T-helper 9 cell (primary cell): ENCODE measurements at regions not wholly inside any gene's neighbourhood (a gene's known extent, or its start where the extent isn't known, plus 50 kb on each side); places are given as distances from the start of the nearest gene placed in this dataset.

Experiments used
- DNase-seq: peaks from one replicate; pipeline ENCODE4 v3.0.0-alpha.2; 2020

DNA sequence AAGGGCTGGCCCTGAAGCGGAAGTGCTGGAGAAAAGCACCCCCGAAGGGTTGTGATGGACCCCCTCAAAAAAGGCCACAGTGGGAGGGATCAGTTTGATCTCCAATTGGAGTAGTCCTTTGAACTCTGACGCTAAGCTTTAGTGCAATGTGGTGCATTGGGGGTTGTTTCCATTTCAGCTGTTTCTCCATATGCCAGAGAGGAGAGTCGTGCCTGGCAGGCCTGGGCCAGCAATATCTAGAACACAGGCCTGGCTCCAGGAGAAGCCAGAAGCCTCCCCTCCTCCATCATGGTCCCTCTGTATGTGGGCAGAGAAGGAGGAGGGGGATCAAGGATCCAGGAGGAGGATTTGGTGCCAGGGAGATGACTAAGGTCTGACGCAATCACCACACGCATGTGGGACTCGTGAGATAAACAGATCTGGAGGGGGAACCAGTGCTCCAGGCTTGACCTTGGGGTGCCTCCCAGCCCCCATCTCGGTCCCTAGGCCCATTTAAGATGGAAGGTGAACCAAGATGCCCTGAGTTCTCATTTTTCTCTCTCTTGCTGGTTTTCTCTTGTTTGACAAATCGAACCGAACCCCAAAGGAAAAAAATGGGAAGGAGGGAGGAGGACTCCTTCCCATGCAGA, 517.4 kb upstream of the JARID2 start:
- DNase-seq, result no peak

DNA sequence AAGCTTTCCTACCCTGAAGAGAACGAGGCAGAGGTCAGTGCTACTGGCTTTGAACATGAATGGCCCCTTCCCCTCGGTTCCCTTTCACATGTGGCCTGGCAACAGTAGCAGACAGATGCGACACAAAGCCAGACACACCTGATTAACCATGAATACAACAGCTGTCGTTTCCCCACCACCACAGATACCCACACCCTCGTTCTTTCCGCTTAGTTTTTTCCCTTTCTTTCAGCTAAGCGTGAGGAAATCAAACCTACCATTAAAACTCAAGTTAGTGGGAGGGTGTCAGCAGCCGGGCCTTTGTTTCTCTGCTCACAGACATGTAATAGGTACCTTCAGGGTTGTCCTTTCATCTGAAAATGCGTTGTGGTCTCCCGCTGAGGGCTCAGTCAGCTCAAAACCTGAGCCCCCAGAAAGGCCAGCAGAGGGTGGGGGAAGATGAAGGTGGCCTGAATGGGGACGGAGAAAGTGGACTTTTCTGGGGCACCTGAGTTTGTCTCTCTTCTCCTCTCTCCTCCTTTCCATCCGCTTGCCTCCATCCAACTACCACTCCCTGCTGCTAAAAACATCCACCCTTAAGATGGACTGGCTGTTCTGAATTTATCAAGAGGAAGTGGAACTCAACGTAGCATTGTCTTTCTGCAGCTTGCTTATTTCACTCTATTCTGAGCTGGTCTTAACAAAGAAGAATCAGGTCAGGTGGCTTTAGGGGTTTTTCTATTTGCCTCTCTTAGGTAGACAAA, 516.6 kb upstream of the JARID2 start:
- DNase-seq, result no peak

DNA sequence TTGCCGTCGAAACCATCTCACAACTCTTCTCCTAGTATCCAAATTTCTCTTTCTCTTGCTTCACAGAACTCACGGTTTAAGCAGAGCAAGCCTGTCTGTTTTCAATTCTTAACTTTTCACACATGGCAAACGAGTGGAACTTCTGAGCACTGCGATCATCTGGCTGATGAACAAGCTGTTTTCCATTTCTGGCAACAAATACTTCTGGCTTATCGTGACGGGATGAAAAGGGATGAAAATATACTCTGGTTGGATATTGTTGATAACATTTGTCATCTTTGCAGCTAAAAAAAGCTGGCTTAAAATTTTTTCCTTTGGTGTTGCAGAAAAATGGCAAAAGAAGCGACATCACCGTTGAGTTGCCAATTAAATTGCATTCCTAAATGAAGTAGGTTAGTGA, 515.2 kb upstream of the JARID2 start:
- DNase-seq, result no peak

GRCh38 chr6:14731611-14732010, 514.3 kb upstream of the JARID2 start:
- DNase-seq, result no peak

DNA sequence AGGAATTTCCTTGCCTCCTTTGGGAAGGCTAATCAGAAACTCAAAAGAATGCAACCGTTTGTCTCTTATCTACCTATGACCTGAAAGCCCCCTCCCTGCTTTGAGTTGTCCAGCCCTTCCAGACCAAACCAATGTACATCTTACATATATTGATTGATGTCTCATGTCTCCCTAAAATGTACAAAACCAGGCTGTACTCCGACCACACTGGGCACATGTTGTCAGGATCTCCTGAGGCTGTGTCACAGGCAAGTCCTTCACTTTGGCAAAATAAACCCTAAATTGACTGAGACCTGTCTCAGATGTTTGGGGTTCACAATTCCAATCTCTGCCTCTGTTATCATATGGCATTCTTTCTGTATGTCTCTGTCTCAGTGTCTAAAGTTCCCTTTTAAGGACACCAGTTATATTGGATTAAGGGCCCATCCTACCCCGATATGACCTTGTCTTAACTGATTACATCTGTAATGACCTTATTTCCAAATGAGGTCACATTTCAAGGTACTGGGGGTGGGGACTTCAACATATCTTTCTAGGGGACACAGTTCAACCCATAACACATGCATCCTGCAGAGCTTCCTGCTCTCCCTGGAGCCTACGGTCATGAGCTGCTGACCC, 513.5 kb upstream of the JARID2 start:
- DNase-seq, result no peak

DNA sequence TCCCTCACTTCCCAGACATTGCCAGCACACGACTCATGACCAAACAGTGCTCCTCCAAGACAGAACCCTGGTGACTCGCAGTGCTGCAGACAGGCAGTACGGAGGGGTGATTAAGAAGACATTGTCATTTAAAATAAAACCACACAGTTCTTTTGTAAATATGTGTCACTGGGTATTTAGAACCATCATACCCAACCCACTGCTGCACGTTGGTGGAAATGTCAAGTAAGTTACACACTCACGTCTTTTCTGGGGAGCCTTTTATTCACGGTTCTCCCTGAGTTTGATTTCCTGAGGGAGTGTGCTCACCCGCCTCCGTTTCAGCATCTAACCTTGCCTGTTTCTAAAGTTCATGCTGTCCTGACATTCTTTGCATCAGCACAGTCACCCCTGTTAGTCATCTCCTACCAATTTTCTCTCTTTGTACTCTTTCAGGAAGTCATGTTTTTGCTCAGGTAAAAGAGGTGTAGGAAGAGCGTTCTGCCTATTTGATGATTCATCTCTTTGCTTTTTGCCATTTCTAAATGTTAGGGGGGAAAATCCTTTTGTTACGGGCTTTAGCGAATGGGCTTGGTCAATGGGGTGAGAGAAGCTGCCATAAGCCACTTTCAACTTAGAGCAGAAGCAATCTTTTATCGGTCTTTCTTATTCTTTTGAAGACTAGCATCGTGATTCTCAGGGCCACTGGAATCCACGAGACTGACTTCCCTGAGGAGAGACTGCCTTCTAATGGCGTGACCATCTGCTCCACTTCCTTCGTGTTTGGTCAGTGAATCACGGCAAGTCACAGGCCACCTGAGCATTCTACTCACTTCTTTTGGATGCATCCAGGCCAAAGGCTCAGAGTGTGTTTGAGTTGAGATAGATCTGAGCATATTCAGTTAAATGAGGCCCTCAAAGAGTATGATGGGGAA, 512.8 kb upstream of the JARID2 start:
- DNase-seq, result no peak

- DNase-seq, result no peak
Observed at GRCh38 chr6:14734052-14734415, 511.8 kb upstream of the JARID2 start.

- DNase-seq, result no peak
Observed at GRCh38 chr6:14734416-14735340, 511.2 kb upstream of the JARID2 start.

GRCh38 chr6:14735956-14736486, 509.8 kb upstream of the JARID2 start:
- DNase-seq, result no peak

DNA sequence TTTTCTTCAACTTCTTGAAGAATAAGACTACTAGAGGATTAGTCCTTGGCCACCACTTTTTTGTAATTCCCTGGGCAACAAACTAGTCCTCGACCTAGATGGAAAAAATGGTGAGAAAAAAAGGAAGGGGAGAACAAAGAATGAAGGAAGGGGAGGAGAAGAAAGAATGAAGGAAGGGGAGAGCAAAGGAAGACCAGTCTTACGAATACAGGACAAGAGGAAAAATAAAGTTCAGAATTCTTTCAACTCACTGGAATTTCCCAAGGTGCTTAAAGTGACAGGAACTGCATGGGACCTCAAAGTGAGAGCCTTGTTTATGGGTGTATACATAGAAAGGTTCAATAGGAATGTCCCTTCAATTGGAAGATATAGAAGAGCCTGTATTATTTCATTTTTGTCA, 509.3 kb upstream of the JARID2 start:
- DNase-seq, result no peak

GRCh38 chr6:14738497-14738896, 507.4 kb upstream of the JARID2 start:
- no peak for DNase-seq

DNA sequence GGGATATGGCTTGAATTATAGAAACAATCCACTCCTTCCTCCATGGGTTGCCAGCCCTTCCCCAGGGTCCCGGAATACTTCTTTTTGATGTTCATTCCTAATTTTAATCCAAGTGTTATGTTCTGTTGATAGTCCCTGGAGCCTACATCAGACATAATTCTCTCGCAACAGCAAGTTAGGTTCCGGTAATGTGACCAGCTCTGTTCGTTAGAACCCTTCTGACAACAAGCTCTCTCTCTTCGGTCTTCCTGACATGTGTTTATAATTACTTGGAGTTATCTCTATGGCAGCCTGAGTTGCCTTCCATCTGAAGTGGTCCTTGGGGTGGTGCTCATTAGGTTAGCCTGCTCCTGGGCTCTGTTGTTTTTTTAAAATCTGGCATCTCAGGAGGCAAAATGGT, 506.9 kb upstream of the JARID2 start:
- no peak for DNase-seq

DNA sequence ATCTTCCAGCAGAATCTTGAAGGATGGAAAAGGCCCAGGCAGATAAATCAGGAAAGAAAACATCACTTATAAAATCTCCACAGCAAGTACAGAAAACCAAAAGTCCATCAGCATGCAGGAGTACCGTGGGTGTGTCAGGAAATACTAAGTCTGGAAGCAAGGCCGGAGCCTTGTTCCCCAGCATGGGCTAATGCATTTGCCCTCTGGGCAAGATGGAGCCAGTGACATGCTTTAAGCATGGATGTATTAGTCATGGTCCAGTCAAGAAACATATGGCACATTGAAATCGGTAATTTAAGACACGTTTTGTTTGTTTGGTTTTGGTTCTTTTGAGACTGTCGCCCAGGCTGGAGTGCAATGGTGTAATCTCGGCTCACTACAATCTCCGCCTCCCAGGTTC, 506.0 kb upstream of the JARID2 start:
- DNase-seq, result no peak

DNA sequence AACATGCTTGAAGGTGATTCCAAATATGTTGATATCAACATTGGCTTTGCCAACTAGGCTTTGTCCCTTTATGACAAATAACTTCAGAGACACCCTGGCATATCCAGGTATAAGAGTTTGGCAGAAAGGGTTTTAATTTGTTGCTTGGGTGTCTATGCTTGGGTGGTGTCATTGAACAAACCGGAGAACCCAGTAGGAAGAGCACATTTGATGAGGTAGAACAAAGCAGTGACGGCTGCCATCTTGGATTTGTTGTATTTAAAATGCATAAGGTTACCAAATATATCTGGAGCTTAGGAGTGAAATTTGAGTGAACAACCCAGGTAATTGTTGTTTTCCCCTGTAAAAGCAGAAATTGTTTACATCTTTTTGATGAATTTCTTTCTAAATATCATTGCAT, 503.7 kb upstream of the JARID2 start:
- DNase-seq, result no peak

GRCh38 chr6:14742680-14743079, 503.2 kb upstream of the JARID2 start:
- no peak for DNase-seq

DNA sequence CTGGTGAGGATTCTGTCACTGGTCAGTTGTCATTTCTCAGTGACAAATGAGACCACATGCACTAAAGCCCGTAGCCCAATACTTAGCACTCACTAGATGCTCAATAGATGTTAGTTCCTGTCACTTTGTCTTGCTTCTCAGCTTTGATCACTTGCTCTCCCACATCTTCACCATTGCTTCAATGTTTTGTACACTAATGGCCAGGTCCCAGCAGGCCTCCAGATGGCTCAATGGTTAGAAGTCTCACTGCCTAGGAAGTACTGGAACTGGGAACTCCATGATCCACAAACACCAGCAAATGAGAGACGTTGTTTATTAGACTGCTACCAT, 502.8 kb upstream of the JARID2 start:
- DNase-seq, result no peak

DNA sequence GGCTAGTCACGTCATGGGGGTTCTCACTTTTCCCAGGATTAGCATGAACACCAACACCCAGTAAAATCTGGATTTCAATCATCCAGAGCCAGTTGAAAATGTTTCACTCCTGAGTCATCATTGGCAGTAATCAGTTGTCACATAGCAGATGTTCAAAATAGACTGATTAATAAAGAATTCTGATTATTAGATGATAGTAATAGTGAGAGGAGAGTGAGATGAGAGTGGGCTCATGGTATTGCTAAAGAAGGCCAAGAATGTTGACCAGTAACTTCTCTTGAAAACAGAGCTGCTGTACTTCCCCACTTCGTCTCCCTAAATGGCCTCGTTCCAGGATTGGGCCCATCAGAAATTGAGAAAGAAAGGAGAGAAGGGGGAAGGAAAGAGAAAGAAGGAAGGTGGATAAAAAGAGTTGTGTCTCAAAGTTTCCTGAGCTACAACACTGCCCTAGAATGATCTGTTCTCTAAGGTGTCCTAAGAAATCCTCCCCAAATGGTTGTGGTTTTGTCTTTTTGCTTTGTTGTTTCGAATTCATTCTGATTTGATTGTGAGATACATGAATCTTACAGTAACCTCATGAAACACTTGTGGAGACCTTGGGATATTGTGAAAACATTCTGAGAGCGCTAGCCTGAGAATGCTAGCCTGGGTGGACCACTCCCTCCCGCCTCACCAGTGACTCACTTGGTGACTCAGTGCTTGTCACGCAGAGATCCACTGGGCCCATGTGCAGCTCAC, 502.2 kb upstream of the JARID2 start:
- no peak for DNase-seq

- DNase-seq, result no peak
Observed at GRCh38 chr6:14744212-14744556, 501.7 kb upstream of the JARID2 start.

- DNase-seq, result no peak
Observed at GRCh38 chr6:14746139-14746837, 499.6 kb upstream of the JARID2 start.

- no peak for DNase-seq
Observed at GRCh38 chr6:14747881-14748520, 497.9 kb upstream of the JARID2 start.
